Ovary (tissue), 7 donors: ENCODE measurements at regions not wholly inside any gene's neighbourhood (a gene's known extent, or its start where the extent isn't known, plus 50 kb on each side); places are given as distances from the start of the nearest gene placed in this dataset.

Experiments
- DNase-seq, 5 donors: peaks; one replicate each; pipeline ENCODE4 v3.0.0-alpha.2; 2019 to 2020
- H3K27ac ChIP-seq, 2 donors: fragments of 200-600 bp; one replicate each; pipeline versions ENCODE4 v1.5.1 to v1.8.0; 2019 to 2022
- H3K27me3 ChIP-seq: fragments of 200-600 bp; one replicate; pipeline ENCODE4 v1.8.0; 2022
- H3K36me3 ChIP-seq: fragments of 200-600 bp; sonication (generic); one replicate; pipeline ENCODE4 v1.5.1; 2019
- H3K4me1 ChIP-seq: one replicate; pipeline ENCODE4 v1.8.1; 2013; ENCODE audit warnings: mild to moderate bottlenecking, moderate library complexity; ENCODE audit not compliant: insufficient read depth
- H3K4me3 ChIP-seq: fragments of 200-600 bp; sonication (generic); one replicate; pipeline ENCODE4 v1.5.1; 2017
- H3K9me3 ChIP-seq, 2 donors: fragments of 200-600 bp in 1 of 2; sonication (generic) in 1 of 2; one replicate each; pipeline versions ENCODE4 v1.5.1 to v1.8.1; 2013 to 2019; ENCODE audit warnings: mild to moderate bottlenecking in 1 of 2, moderate library complexity in 1 of 2
- EP300 ChIP-seq: sonication (generic); formaldehyde crosslinking; IDR thresholded peaks from one replicate; pipeline ENCODE4 v1.6.1; 2017; ENCODE audit warnings: antibody characterized with exemption
- POLR2A ChIP-seq: fragments of 450-650 bp; IDR thresholded peaks from one replicate; pipeline ENCODE4 v1.6.1; 2017; ENCODE audit warnings: antibody characterized with exemption, mild to moderate bottlenecking, moderate library complexity
- WGBS, 3 donors: extraction: QIAGEN DNeasy Blood & Tissue Kit in 1 of 3; methylation state at CpG; one replicate each; pipeline versions ENCODE4 v1.1.5 to v1.1.7; 2013 to 2017; 5-methylcytosine and 5-hydroxymethylcytosine counted together
- intact Hi-C, 4 donors: fragments of 100-400 bp; cut with DNase I; formaldehyde crosslinking; loops; one replicate each; pipeline versions ENCODE4 v1.11.0 to v1.15.1; 2022 to 2023
- TF ChIP-seq, protein P1 (sequence below), 3 donors: fragments of 450-650 bp in 2 of 3; fragments of 200-600 bp in 1 of 3; IDR thresholded peaks; one replicate each; pipeline versions ENCODE4 v1.5.1 to v1.8.0; 2016 to 2022; ENCODE audit warnings: antibody characterized with exemption in 3 of 3, mild to moderate bottlenecking in 1 of 3
- donor health status: DM: no; HTN: no; CAD: no; lungs with moderate emphysema.
- donor health status: DM: no; HTN: no; CAD: no.
- donor health status: Bipolar disorder and iron deficiency.
- donor health status: DM: no; HTN: no; CAD: no.
- donor health status: DM: yes; HTN: yes; CAD: no.

DNA sequence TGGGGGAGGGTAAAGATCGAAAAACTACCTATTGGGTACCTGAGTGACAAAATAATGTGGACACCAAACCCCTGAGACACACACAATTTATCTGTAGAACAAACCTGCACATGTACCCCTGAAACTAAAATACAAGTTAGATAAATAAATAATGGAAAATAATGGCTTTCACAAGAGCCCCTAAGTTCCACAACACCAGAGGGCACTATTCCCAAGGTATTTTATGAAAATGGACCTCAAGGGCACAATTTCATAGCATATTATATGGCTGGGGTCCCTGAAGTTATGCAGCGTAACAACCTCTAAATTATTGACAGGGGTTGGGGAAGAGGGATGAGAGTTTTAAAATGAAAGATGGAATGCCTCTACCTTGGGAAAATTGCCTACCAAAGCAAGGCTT lies 81.3 kb upstream of the TMEM33 start:
- no peak for TF ChIP-seq POLR2A
- no peak for TF ChIP-seq EP300
- TF ChIP-seq, protein P1, sequence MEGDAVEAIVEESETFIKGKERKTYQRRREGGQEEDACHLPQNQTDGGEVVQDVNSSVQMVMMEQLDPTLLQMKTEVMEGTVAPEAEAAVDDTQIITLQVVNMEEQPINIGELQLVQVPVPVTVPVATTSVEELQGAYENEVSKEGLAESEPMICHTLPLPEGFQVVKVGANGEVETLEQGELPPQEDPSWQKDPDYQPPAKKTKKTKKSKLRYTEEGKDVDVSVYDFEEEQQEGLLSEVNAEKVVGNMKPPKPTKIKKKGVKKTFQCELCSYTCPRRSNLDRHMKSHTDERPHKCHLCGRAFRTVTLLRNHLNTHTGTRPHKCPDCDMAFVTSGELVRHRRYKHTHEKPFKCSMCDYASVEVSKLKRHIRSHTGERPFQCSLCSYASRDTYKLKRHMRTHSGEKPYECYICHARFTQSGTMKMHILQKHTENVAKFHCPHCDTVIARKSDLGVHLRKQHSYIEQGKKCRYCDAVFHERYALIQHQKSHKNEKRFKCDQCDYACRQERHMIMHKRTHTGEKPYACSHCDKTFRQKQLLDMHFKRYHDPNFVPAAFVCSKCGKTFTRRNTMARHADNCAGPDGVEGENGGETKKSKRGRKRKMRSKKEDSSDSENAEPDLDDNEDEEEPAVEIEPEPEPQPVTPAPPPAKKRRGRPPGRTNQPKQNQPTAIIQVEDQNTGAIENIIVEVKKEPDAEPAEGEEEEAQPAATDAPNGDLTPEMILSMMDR (IDR thresholded peaks at IDR 0.05): no peak
- intact Hi-C loops: no loop called here
- Histone ChIP-seq H3K36me3 (no peaks in the 10 kb centered on the region), H3K9me3 (no peaks in the 10 kb centered on the region), H3K27ac (no peak overlapping the region), H3K4me1 (no peaks in the 10 kb centered on the region), H3K4me3 (no peak overlapping the region), H3K27me3 (no peaks in the 10 kb centered on the region)
- no peak for DNase-seq
- 78 to 86% (median 83%) methylated on average over 2 of the region's 2 CpGs for WGBS, 3 donors

DNA sequence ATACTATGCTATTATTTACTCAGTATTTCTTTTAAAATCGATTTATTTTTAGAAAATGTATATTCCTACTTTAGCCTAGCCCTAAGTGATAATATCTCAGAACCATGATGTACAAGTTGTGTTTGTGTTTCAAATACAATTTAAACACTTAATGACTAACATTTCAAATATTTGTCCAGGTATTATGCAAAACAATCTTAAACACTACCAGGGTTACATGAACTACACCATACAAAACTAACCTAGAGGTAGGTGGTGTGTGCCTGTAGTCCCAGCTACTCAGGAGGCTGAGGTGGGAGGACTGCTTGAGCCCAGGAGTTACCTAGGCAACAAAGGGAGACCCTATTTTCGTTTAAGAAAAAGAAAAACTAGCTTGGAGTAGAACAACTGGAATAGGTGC lies 83.0 kb upstream of the TMEM33 start:
- no peaks in the 10 kb centered on the region for H3K9me3 ChIP-seq
- TF ChIP-seq, protein P1 (IDR thresholded peaks at IDR 0.05): no peak
- TF ChIP-seq POLR2A: no peak
- 42 to 54% (median 45%) methylated on average over 2 of the region's 2 CpGs for WGBS, 3 donors

DNA sequence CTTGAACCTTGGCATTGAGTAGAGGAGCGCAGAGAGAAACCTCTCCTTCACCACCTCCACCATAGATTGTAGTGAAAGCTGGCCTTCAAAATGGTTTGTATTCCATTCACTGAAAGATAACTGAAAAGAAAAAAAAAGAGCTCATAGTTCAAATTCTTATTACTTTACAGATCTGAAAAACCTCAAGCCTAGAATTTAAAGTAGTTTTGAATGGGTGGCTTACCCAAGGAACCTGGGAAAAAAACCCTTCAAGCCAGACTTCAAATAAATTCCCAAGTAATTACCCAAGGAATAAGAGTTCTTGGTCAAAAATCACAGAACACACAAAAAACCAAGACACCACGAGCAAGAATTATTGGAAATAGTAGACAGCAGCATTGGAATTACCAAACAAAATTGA lies 83.6 kb upstream of the TMEM33 start:
- H3K4me1 ChIP-seq: no peaks in the 10 kb centered on the region
- TF ChIP-seq POLR2A: no peak
- no peaks in the 10 kb centered on the region for H3K36me3 ChIP-seq
- no peak overlapping the region for H3K4me3 ChIP-seq
- intact Hi-C loops: no loop called here
- H3K9me3 ChIP-seq: no peaks in the 10 kb centered on the region
- H3K27ac ChIP-seq: no peak overlapping the region
- no peaks in the 10 kb centered on the region for H3K27me3 ChIP-seq
- 69 to 76% (median 73%) methylated on average over 2 of the region's 2 CpGs for WGBS, 3 donors
- DNase-seq: no peak

More for the DNA sequence above, 83.0 kb upstream of the TMEM33 start:
- H3K36me3 ChIP-seq: no peaks in the 10 kb centered on the region
- H3K4me3 ChIP-seq: no peak overlapping the region
- no peak for DNase-seq
- no peak overlapping the region for H3K27ac ChIP-seq
- H3K27me3 ChIP-seq: no peaks in the 10 kb centered on the region
- no peaks in the 10 kb centered on the region for H3K4me1 ChIP-seq
- intact Hi-C loops: no loop called here

DNA sequence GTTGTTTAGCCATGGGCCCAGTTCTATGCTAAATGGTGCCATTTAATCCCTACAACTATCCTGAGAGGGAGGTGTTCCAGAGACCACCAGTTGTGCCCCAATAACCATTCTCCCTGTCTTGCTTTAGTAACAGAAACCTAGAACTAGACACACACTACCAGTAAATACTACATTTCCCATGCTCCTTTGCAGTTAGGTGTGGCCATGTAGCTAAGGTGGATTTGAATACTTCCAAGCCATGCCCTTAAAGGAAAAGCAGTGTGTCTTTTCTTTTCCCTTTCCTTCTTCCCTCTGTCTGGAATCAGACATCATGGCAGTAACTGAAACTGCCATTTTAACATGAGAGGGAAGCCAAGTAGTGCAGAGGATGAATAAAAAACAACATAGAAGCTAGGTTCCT lies 90.9 kb upstream of the TMEM33 start:
- Histone ChIP-seq H3K4me1 (no peaks in the 10 kb centered on the region), H3K27me3 (no peaks in the 10 kb centered on the region), H3K36me3 (no peaks in the 10 kb centered on the region), H3K9me3 (no peaks in the 10 kb centered on the region), H3K27ac (no peak overlapping the region), H3K4me3 (no peak overlapping the region)
- intact Hi-C loops: no loop called here
- no peak for DNase-seq
- TF ChIP-seq, protein P1 (IDR thresholded peaks at IDR 0.05): no peak
- no peak for TF ChIP-seq EP300
- no peak for TF ChIP-seq POLR2A

DNA sequence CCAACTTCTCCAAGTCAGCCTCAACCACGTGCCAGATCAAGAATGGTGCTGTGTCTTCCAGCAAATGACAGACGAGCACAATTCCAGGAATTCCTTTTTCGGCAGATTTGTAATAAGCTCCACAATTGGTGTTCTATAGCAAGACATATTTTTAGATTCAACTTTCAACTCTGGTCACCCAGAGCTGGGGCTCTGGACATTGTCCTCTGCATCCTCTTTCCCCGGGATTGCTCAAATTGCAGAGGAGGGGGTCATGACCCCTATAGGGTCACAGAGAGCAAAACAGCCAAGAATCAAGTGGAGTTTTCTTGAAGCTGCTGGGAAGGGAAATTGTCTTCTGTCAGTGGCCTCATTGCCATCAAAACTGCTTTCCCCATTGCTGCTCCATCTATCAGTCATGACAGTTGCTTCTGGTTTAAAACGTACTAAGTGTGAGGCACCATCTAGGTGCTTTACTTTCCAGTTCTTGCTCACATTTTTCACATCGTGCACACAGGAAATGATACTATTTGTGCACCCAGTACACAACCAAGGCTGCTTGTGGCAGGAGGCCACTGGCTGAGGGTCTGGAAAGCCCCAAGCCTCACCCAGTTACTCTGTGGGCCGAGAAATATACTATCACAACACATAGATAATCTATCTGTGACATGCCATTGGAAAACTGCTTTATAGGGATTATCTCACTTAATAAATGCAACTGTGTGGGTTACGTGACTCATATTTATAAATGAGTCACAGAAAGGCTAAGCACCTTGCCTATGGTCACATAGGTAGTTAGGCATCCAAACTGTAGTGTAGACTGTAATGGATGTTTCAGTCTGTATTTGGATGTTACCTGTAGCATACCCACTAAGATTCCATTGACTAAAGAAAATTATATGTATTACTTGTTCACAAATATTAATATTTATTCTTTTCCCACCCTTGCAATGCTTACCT lies 91.7 kb upstream of the PHOX2B start:
- intact Hi-C loops: no loop called here
- no peak for TF ChIP-seq POLR2A
- TF ChIP-seq EP300: no peak
- TF ChIP-seq, protein P1 (IDR thresholded peaks at IDR 0.05): no peak
- Histone ChIP-seq H3K9me3 (no peaks in the 10 kb centered on the region), H3K36me3 (no peaks in the 10 kb centered on the region), H3K4me1 (no peaks in the 10 kb centered on the region), H3K27me3 (no peaks in the 10 kb centered on the region), H3K4me3 (no peak overlapping the region), H3K27ac (no peak overlapping the region)
- 22 to 35% (median 26%) methylated on average over 8 of the region's 8 CpGs for WGBS, 3 donors
- DNase-seq: no peak
